Central memory CD8-positive, alpha-beta T cell (primary cell): ENCODE measurements at regions not wholly inside any gene's neighbourhood (a gene's known extent, or its start where the extent isn't known, plus 50 kb on each side); places are given as distances from the start of the nearest gene placed in this dataset.

Source experiments
- ATAC-seq: fragments of 150-1000 bp; cut with Tn5 transposase; replicated peaks from 2 replicates; pipeline ENCODE4 v1.10.0; 2022; ENCODE audit warnings: mild to moderate bottlenecking, moderate FRiP score, moderate number of reproducible peaks; ENCODE audit not compliant: poor library complexity, severe bottlenecking; ENCODE audit errors: extremely low read depth
- DNase-seq, 2 donors: peaks; one replicate each; pipeline ENCODE4 v3.0.0; 2021; ENCODE audit warnings: low spot score in 2 of 2
- H3K27ac Mint-ChIP-seq: one replicate; pipeline ENCODE4 v1.8.0; 2022; ENCODE audit warnings: low read depth, mild to moderate bottlenecking, moderate library complexity, mixed read lengths
- H3K27me3 Mint-ChIP-seq: one replicate; pipeline ENCODE4 v1.8.0; 2022; ENCODE audit warnings: mixed read lengths
- H3K36me3 Mint-ChIP-seq: one replicate; pipeline ENCODE4 v1.8.0; 2022; ENCODE audit warnings: mild to moderate bottlenecking, moderate library complexity, mixed read lengths; ENCODE audit not compliant: insufficient read depth
- H3K4me1 Mint-ChIP-seq: one replicate; pipeline ENCODE4 v1.8.0; 2022; ENCODE audit warnings: mixed read lengths
- H3K4me3 Mint-ChIP-seq: one replicate; pipeline ENCODE4 v1.8.0; 2022; ENCODE audit warnings: mild to moderate bottlenecking, moderate library complexity, mixed read lengths
- H3K9me3 Mint-ChIP-seq: one replicate; pipeline ENCODE4 v1.8.0; 2022; ENCODE audit warnings: mixed read lengths

- peaks cover 14% of the 10 kb centered on the region for H3K9me3 Mint-ChIP-seq
These were observed 203.6 kb downstream of the GJA1 start for GRCh38 chr6:121639021-121639420.

GRCh38 chr6:121641158-121641557, 205.7 kb downstream of the GJA1 start:
- ATAC-seq = no peak
- DNase-seq = no peak
- no peak overlapping the region for H3K27ac Mint-ChIP-seq
- no peaks in the 10 kb centered on the region for H3K36me3 Mint-ChIP-seq
- no peaks in the 10 kb centered on the region for H3K4me1 Mint-ChIP-seq
- H3K27me3 Mint-ChIP-seq = no peaks in the 10 kb centered on the region
- peaks cover 10% of the 10 kb centered on the region for H3K9me3 Mint-ChIP-seq
- no peak overlapping the region for H3K4me3 Mint-ChIP-seq

More at GRCh38 chr6:121639021-121639420, 203.6 kb downstream of the GJA1 start:
- DNase-seq (no peak), ATAC-seq (no peak)
- no peaks in the 10 kb centered on the region for H3K4me1 Mint-ChIP-seq
- no peak overlapping the region for H3K27ac Mint-ChIP-seq
- H3K36me3 Mint-ChIP-seq = no peaks in the 10 kb centered on the region
- no peaks in the 10 kb centered on the region for H3K27me3 Mint-ChIP-seq
- no peak overlapping the region for H3K4me3 Mint-ChIP-seq

- no peak overlapping the region for H3K4me3 Mint-ChIP-seq
- DNase-seq (no peak), ATAC-seq (no peak)
- no peaks in the 10 kb centered on the region for H3K27me3 Mint-ChIP-seq
- H3K9me3 Mint-ChIP-seq = peaks cover 5% of the 10 kb centered on the region
- H3K27ac Mint-ChIP-seq = no peak overlapping the region
- no peaks in the 10 kb centered on the region for H3K36me3 Mint-ChIP-seq
- H3K4me1 Mint-ChIP-seq = no peaks in the 10 kb centered on the region
These were observed 209.8 kb downstream of the GJA1 start for GRCh38 chr6:121645100-121645745.

GRCh38 chr6:121647905-121648304, 212.5 kb downstream of the GJA1 start:
- DNase-seq (no peak), ATAC-seq (no peak)
- Mint-ChIP-seq H3K4me1 (no peaks in the 10 kb centered on the region), H3K9me3 (no peaks in the 10 kb centered on the region), H3K27me3 (no peaks in the 10 kb centered on the region), H3K27ac (no peak overlapping the region), H3K36me3 (no peaks in the 10 kb centered on the region), H3K4me3 (no peak overlapping the region)

GRCh38 chr6:121649951-121650350, 214.5 kb downstream of the GJA1 start:
- Mint-ChIP-seq H3K36me3 (no peaks in the 10 kb centered on the region), H3K27ac (no peak overlapping the region), H3K9me3 (no peaks in the 10 kb centered on the region), H3K27me3 (no peaks in the 10 kb centered on the region), H3K4me1 (no peaks in the 10 kb centered on the region), H3K4me3 (no peak overlapping the region)
- DNase-seq (no peak), ATAC-seq (no peak)

GRCh38 chr6:121651420-121651819, 216.0 kb downstream of the GJA1 start:
- no peaks in the 10 kb centered on the region for H3K9me3 Mint-ChIP-seq
- no peaks in the 10 kb centered on the region for H3K36me3 Mint-ChIP-seq
- H3K4me3 Mint-ChIP-seq = no peak overlapping the region
- DNase-seq = no peak
- no peaks in the 10 kb centered on the region for H3K27me3 Mint-ChIP-seq
- no peak for ATAC-seq
- no peak overlapping the region for H3K27ac Mint-ChIP-seq
- H3K4me1 Mint-ChIP-seq = no peaks in the 10 kb centered on the region

GRCh38 chr6:121652223-121652622, 216.8 kb downstream of the GJA1 start:
- Mint-ChIP-seq H3K27ac (no peak overlapping the region), H3K4me1 (no peaks in the 10 kb centered on the region), H3K9me3 (no peaks in the 10 kb centered on the region), H3K27me3 (no peaks in the 10 kb centered on the region), H3K4me3 (no peak overlapping the region), H3K36me3 (no peaks in the 10 kb centered on the region)
- DNase-seq (no peak), ATAC-seq (no peak)

- Mint-ChIP-seq H3K9me3 (no peaks in the 10 kb centered on the region), H3K36me3 (no peaks in the 10 kb centered on the region), H3K4me3 (no peak overlapping the region), H3K27me3 (no peaks in the 10 kb centered on the region), H3K4me1 (no peaks in the 10 kb centered on the region), H3K27ac (no peak overlapping the region)
- DNase-seq (no peak), ATAC-seq (no peak)
These were observed 217.5 kb downstream of the GJA1 start for GRCh38 chr6:121652726-121653623.

GRCh38 chr6:121653624-121654008, 218.2 kb downstream of the GJA1 start:
- H3K4me3 Mint-ChIP-seq = no peak overlapping the region
- H3K4me1 Mint-ChIP-seq = no peaks in the 10 kb centered on the region
- ATAC-seq = no peak
- H3K27me3 Mint-ChIP-seq = no peaks in the 10 kb centered on the region
- no peaks in the 10 kb centered on the region for H3K36me3 Mint-ChIP-seq
- no peaks in the 10 kb centered on the region for H3K9me3 Mint-ChIP-seq
- no peak for DNase-seq
- H3K27ac Mint-ChIP-seq = no peak overlapping the region

GRCh38 chr6:121657972-121658371, 222.5 kb downstream of the GJA1 start:
- Mint-ChIP-seq H3K4me1 (no peaks in the 10 kb centered on the region), H3K36me3 (no peaks in the 10 kb centered on the region), H3K27me3 (no peaks in the 10 kb centered on the region), H3K27ac (no peak overlapping the region), H3K9me3 (no peaks in the 10 kb centered on the region), H3K4me3 (no peak overlapping the region)
- DNase-seq (no peak), ATAC-seq (no peak)

- Mint-ChIP-seq H3K4me1 (no peaks in the 10 kb centered on the region), H3K9me3 (peaks cover 13% of the 10 kb centered on the region), H3K36me3 (no peaks in the 10 kb centered on the region)
These were observed 224.8 kb downstream of the GJA1 start for GRCh38 chr6:121660277-121660676.

GRCh38 chr6:121663292-121663810, 227.9 kb downstream of the GJA1 start:
- DNase-seq (no peak), ATAC-seq (no peak)
- Mint-ChIP-seq H3K9me3 (peaks cover 13% of the 10 kb centered on the region), H3K36me3 (no peaks in the 10 kb centered on the region), H3K4me1 (no peaks in the 10 kb centered on the region), H3K4me3 (no peak overlapping the region), H3K27me3 (no peaks in the 10 kb centered on the region), H3K27ac (no peak overlapping the region)

More at GRCh38 chr6:121660277-121660676, 224.8 kb downstream of the GJA1 start:
- no peak for ATAC-seq
- Mint-ChIP-seq H3K4me3 (no peak overlapping the region), H3K27me3 (no peaks in the 10 kb centered on the region), H3K27ac (no peak overlapping the region)
- no peak for DNase-seq

- Mint-ChIP-seq H3K36me3 (no peaks in the 10 kb centered on the region), H3K4me3 (no peak overlapping the region), H3K27ac (no peak overlapping the region), H3K27me3 (no peaks in the 10 kb centered on the region), H3K4me1 (no peaks in the 10 kb centered on the region), H3K9me3 (peaks cover 13% of the 10 kb centered on the region)
- ATAC-seq (no peak), DNase-seq (no peak)
These were observed 228.7 kb downstream of the GJA1 start for GRCh38 chr6:121664158-121664557.
